Right lobe of liver (tissue), 6 donors: ENCODE measurements at regions not wholly inside any gene's neighbourhood (a gene's known extent, or its start where the extent isn't known, plus 50 kb on each side); places are given as distances from the start of the nearest gene placed in this dataset.
"Not testable (repeated sequence)": the region's sequence is repeated elsewhere in the genome, so short reads cannot be mapped to it uniquely, and the experiment has no call there.

Experiments
- ATAC-seq, 4 donors: fragments of 200-7000 bp; cut with Tn5 transposase; one replicate each; pipeline ENCODE4 v1.9.1; 2020; ENCODE audit warnings: mild to moderate bottlenecking in 4 of 4, moderate library complexity in 4 of 4
- DNase-seq, 3 donors: peaks; one replicate each; pipeline ENCODE4 v3.0.0-alpha.2; 2020
- H3K27ac ChIP-seq, 3 donors: fragments of 200-600 bp; one replicate each; pipeline ENCODE4 v1.8.0; 2022
- H3K27me3 ChIP-seq, 2 donors: fragments of 200-600 bp; one replicate each; pipeline ENCODE4 v1.8.0; 2022
- H3K36me3 ChIP-seq, 4 donors: fragments of 200-600 bp; sonication (generic) in 1 of 4; one replicate each; pipeline versions ENCODE4 v1.5.1 to v1.8.0; 2017 to 2022; ENCODE audit warnings: control low read depth in 1 of 4
- H3K4me1 ChIP-seq, 4 donors: fragments of 200-600 bp; sonication (generic) in 1 of 4; one replicate each; pipeline versions ENCODE4 v1.5.1 to v1.8.0; 2017 to 2022; ENCODE audit warnings: control low read depth in 1 of 4
- H3K4me3 ChIP-seq, 3 donors: fragments of 200-600 bp; one replicate each; pipeline ENCODE4 v1.8.0; 2022
- H3K9me3 ChIP-seq, 4 donors: fragments of 200-600 bp; sonication (generic) in 1 of 4; one replicate each; pipeline versions ENCODE4 v1.5.1 to v1.8.0; 2017 to 2022; ENCODE audit warnings: control low read depth in 1 of 4
- POLR2A ChIP-seq: fragments of 450-650 bp; IDR thresholded peaks from one replicate; pipeline ENCODE4 v1.6.1; 2017; ENCODE audit warnings: antibody characterized with exemption, mild to moderate bottlenecking
- WGBS: methylation state at CpG from one replicate; pipeline ENCODE4 v1.1.6; 2018; ENCODE audit warnings: low coverage, low lambda C conversion rate; ENCODE audit not compliant: insufficient coverage; ENCODE audit errors: missing lambda C conversion rate; 5-methylcytosine and 5-hydroxymethylcytosine counted together
- intact Hi-C, 2 donors: fragments of 100-400 bp; cut with DNase I; formaldehyde crosslinking; loops; one replicate each; pipeline versions ENCODE4 v1.11.2 to v1.14.1; 2022
- TF ChIP-seq, protein P1 (sequence below), 4 donors: fragments of 200-600 bp in 3 of 4; fragments of 450-650 bp in 1 of 4; IDR thresholded peaks; one replicate each; pipeline versions ENCODE4 v1.5.1 to v1.8.0; 2016 to 2022; ENCODE audit warnings: antibody characterized with exemption in 4 of 4, mild to moderate bottlenecking in 2 of 4
- donor health status: DM: no; HTN: yes; CAD: no.
- donor health status: DM: no; HTN: no; CAD: no.
- donor health status: DM: no; HTN: no; CAD: no.
- donor health status: DM: no; HTN: yes; CAD: no.
- donor health status: DM: no; HTN: yes; CAD: no.

DNA sequence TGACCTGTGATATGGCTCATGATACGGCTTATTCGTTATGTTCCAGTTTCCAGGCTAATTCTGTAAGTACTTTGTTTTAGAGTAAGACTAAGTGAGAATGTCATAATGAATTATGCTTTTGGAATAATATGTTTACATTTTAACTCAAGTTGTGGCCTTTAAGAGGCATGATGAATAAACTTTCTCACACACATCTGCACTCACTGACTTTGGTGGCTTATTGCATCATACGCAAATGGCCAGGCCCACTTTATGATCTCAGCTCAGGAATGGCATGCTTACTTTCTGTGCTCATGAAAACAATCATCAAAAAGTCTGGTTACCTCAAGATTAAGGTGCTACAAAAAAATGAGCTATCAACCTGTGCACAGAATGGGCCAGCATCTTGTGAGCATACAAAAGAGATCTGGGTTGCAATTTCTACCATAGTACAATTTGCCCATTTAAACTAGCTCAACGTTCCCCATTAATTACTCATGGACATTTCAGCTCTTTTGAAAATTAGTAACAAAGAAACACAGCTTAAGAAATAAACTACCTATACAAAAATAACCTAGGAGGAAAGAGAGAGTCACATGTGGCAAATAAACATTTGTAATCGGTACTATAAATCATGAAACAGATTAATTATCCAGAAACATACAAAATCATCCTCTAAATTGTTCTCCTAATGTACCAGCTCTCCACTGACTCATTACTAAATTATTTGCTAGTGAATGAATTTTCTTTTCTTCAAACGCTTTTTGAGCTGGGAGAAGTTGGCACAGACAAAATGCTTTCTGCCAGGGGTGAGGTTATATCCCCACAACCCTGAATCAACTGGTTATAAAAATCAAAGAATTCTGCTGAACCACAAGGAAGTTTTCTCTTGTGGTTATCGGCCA is 439.0 kb upstream of the ADAMTS9 start:
- Histone ChIP-seq H3K36me3 (no peaks in the 10 kb centered on the region), H3K4me1 (no peaks in the 10 kb centered on the region), H3K27me3 (no peaks in the 10 kb centered on the region), H3K9me3 (no peaks in the 10 kb centered on the region), H3K27ac (no peak overlapping the region), H3K4me3 (no peak overlapping the region)
- DNase-seq (no peak), ATAC-seq (no peak)
- no peak for TF ChIP-seq POLR2A
- 66% methylated on average over 7 of the region's 7 CpGs for WGBS
- intact Hi-C loops, result no loop called here

DNA sequence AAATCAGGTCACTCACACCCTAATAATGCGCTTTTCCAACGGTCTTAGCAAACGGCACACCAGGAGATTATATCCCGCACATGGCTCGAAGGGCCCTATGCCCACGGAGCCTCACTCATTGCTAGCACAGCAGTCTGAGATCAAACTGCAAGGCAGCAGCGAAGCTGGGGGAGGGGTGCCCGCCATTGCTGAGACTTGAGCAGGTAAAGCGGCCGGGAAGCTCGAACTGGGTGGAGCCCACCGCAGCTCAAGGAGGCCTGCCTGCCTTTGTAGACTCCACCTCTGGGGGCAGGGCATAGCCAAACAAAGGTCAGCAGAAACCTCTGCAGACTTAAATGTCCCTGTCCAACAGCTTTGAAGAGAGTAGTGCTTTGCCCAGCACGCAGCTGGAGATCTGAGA is 432.4 kb upstream of the ADAMTS9 start:
- ATAC-seq, H3K4me1 ChIP-seq, H3K4me3 ChIP-seq, H3K27ac ChIP-seq, DNase-seq, H3K9me3 ChIP-seq, H3K27me3 ChIP-seq, intact Hi-C loops, H3K36me3 ChIP-seq: not testable (repeated sequence)
- WGBS, result 88% methylated on average over 11 of the region's 13 CpGs

DNA sequence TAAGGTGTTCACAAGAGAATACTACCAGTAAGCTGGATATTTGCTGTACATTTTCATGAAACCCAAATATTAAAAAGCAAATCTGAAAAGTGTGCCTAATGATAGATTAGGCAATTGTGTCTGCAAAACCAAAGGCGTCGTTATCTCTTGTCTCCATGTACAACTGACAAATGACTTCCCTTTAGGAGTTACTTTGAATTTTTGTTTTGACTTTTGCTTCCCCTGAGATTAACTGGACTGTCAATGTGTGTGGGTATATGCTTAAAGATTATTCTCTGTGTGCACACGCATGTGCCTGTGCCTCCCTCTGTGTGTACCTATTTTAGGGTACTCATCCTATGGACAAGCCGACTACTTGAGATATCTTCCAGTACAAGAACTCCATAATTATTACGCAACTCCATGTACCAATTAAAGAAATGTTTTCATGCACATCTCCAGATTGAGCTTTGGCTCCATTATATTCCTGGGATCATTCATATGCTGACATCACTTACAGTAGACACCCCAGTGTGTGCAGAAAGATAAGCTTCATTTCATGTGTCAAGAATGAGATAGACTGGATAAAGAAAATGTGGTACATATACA is 431.2 kb upstream of the ADAMTS9 start:
- WGBS, result 66% methylated on average over 5 of the region's 5 CpGs
- no peak overlapping the region for H3K4me3 ChIP-seq
- H3K9me3 ChIP-seq, result no peaks in the 10 kb centered on the region
- no peak overlapping the region for H3K27ac ChIP-seq
- no peaks in the 10 kb centered on the region for H3K36me3 ChIP-seq
- no peak for TF ChIP-seq POLR2A
- TF ChIP-seq, protein P1, sequence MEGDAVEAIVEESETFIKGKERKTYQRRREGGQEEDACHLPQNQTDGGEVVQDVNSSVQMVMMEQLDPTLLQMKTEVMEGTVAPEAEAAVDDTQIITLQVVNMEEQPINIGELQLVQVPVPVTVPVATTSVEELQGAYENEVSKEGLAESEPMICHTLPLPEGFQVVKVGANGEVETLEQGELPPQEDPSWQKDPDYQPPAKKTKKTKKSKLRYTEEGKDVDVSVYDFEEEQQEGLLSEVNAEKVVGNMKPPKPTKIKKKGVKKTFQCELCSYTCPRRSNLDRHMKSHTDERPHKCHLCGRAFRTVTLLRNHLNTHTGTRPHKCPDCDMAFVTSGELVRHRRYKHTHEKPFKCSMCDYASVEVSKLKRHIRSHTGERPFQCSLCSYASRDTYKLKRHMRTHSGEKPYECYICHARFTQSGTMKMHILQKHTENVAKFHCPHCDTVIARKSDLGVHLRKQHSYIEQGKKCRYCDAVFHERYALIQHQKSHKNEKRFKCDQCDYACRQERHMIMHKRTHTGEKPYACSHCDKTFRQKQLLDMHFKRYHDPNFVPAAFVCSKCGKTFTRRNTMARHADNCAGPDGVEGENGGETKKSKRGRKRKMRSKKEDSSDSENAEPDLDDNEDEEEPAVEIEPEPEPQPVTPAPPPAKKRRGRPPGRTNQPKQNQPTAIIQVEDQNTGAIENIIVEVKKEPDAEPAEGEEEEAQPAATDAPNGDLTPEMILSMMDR (IDR thresholded peaks at IDR 0.05), result no peak
- no peaks in the 10 kb centered on the region for H3K27me3 ChIP-seq
- no peaks in the 10 kb centered on the region for H3K4me1 ChIP-seq
- ATAC-seq, result no peak
- no peak for DNase-seq
- intact Hi-C loops, result no loop called here

DNA sequence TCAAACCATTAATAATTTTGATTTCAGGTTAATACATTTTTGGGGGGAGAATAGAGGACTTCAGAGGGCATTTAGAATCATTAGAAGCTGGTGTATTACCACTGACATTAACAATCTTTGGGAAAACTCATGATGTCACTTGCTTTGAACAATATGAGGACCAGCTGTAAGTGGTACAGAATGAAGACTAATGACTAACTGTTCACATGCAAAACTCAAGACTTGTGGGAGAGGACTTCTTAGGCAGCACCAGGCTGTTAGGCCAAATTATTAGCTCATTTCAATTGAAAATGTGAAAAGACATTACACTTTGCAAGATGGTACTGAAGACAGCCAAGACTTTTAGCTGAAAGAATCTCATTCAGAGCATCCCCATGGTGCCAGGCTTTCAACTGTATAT is 426.2 kb upstream of the ADAMTS9 start:
- no peaks in the 10 kb centered on the region for H3K4me1 ChIP-seq
- intact Hi-C loops, result no loop called here
- no peak for TF ChIP-seq POLR2A
- TF ChIP-seq, protein P1 (IDR thresholded peaks at IDR 0.05), result no peak
- H3K36me3 ChIP-seq, result no peaks in the 10 kb centered on the region
- H3K9me3 ChIP-seq, result no peaks in the 10 kb centered on the region
- ATAC-seq (no peak), DNase-seq (no peak)
- H3K27me3 ChIP-seq, result no peaks in the 10 kb centered on the region
- no peak overlapping the region for H3K27ac ChIP-seq
- H3K4me3 ChIP-seq, result no peak overlapping the region

DNA sequence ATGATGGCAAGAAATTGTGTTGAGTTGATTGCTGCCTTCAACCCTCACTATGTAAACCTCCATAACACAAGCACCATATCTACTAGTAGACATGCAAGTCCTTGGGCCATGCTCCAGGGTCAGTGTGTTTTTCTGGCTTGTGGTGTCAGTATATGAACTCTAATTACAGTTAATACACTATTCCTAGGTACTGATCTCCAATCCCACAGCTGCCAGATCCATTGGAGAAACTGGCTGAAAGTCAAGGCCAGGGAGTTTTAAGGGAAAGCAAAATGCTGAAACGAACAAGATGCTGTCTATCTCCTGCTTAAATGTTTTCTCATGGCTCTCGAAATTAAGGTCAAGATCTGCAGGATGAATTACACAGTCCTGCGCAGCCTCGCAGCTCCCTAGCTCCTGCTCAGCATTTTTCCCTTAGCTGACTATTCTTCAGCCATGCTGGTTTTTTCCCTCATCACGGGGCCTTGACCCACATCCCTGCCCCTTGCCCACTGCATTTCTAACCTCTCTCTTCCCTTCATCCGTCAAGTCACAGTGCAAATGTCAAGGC is 425.0 kb upstream of the ADAMTS9 start:
- 41% methylated on average over 6 of the region's 6 CpGs for WGBS

More for the DNA sequence above, 425.0 kb upstream of the ADAMTS9 start:
- H3K4me1 ChIP-seq, result no peaks in the 10 kb centered on the region
- intact Hi-C loops, result no loop called here
- TF ChIP-seq, protein P1 (IDR thresholded peaks at IDR 0.05), result no peak
- TF ChIP-seq POLR2A, result no peak
- no peaks in the 10 kb centered on the region for H3K9me3 ChIP-seq
- no peak overlapping the region for H3K27ac ChIP-seq
- no peaks in the 10 kb centered on the region for H3K36me3 ChIP-seq
- ATAC-seq (no peak), DNase-seq (no peak)
- H3K4me3 ChIP-seq, result no peak overlapping the region
- H3K27me3 ChIP-seq, result no peaks in the 10 kb centered on the region
